ENCODE measurements at regions not wholly inside any gene's neighbourhood (a gene's known extent, or its start where the extent isn't known, plus 50 kb on each side); places are given as distances from the start of the nearest gene placed in this dataset.
"Not testable (repeated sequence)": the region's sequence is repeated elsewhere in the genome, so short reads cannot be mapped to it uniquely, and the experiment has no call there.

DNA sequence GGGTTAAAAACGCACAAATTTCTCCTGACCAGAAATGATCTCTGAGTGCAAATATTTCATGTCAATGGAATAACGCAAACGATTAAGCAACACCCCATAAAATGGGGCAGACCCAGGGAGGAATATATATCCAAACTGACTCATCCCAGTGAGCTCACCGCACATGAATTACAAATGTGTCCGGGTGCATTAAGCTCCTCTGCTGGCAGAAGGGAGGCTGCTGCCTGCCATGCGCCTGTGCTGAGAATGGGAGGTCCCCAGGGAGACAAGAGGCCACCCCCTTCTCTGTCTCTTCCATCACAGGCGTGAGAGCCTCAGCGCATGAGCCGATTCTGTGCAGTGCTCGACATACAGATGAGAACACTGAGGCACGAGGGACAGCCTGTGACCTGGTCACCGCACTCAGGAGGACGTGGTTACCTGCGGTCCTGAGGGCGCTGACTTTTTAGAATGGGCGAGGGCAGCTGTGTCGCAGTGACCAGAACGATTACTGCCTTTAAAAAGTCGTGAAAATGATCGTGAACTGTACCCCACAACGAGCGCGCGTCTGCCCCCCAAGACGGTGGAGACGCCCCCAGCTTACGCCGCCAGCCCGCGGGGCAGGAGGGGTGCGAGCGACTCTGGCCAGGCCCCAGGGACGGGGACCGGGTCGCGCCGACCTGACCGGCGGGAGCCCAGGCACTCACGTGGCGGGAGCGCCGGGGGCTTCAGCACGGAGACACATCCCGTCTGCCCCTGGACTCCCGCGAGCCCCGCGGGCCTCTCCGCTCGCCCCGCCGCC, 188.5 kb downstream of the ADRA2C start:
- H3K27me3 ChIP-seq; intact Hi-C loops (cut with DNase I; ENCODE audit: low total_unique reads); H3K36me3 ChIP-seq (ENCODE audit: low read depth, missing control alignments); H3K4me1 ChIP-seq; H3K9me3 ChIP-seq: not testable (repeated sequence)
- H3K27ac ChIP-seq = peak overlapping the region; percentile 35 to 75
- peak; percentile 55 for DNase-seq
- H3K4me3 ChIP-seq = peak overlapping the region; percentile 66 to 76
- 4 to 7% methylated on average over 23 to 44 of the region's 53 CpGs for WGBS, 2 donors

DNA sequence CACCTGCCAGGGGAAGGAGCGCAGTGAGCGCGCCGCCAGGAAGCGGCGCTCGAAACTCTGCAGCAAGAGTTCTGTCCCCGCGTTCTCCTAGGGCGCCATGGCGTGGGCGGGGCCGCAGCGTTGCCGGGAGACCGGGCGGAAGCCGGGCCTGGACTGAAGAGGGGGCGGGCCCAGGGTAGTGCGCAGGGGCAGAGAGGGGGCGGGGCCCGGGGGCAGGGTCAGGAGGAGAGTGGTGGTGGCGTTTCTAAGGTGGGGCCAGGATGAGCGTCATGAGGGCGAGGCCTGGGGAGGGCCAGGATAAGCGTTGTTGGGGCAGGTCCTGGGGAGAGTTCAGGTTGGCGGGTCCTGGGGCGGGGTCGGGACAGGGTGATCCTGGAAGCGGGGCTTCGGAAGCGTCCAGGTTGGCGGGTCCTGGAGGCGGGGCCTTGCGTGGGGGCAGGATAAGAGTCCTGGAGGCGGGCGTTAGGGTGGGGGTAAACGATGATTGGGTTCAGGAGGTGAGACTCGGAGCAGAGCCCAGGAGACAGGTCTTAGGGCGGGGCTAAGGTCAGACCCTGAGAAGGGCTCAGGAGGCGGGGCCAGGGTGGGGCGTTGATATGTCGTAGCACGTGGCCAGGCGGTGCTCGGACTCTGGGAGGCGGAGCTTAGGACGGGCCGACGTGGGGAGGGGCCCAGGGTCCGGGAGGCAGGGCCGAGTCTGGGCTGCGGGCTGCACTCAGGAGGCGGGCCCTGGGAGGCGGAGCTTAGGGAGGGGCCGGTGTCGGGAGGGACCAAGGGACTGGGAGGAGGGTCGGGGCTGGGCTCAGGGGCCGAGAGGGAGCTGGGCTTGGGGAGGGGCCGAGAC, 189.4 kb downstream of the ADRA2C start:
- H3K4me1 ChIP-seq; H3K9me3 ChIP-seq; H3K27me3 ChIP-seq; H3K36me3 ChIP-seq (ENCODE audit: low read depth, missing control alignments); intact Hi-C loops (cut with DNase I; ENCODE audit: low total_unique reads): not testable (repeated sequence)
- Histone ChIP-seq H3K4me3 (peak overlapping the region; percentile 66 to 76), H3K27ac (peak overlapping the region; percentile 35 to 75)
- DNase-seq = peak; percentile 99
- WGBS, 2 donors = 1% methylated on average over 29 to 52 of the region's 60 CpGs

DNA sequence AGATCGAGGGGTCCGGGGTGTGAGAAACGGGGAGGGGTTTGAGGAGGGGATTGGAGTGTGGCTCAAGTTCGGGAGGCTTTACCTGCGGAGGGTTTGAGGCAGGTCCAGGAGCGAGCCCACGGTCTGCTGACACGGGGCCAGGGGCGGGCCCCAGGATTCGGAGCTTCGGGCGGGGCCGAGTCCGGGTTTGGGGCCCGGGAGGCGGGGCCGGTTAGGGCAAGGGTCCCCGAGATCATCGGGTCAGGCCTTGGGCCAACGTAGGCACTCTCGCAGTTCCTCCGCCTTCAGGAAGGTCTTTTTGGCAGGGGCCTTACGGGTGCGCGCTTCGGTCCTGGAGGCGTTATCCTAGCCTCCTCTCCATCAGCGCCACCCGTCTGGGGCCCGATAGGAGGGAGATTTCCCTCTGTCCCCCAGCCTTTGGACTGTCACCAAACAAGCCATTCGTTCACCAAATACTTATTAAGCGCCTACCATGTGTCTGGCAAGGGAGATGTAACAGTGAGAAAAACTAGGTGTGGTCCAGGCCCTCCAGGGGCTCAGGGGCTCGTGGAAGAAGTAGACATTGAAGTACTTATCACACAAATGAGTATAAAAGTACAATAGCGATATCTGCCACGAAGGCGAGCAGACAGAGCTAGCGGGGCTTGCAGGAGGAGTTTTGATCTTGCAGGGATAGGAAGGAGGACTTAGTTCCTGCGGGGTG, 190.1 kb downstream of the ADRA2C start:
- H3K27me3 ChIP-seq; H3K9me3 ChIP-seq; H3K4me1 ChIP-seq; DNase-seq; intact Hi-C loops (cut with DNase I; ENCODE audit: low total_unique reads); H3K36me3 ChIP-seq (ENCODE audit: low read depth, missing control alignments): not testable (repeated sequence)
- WGBS, 2 donors = 4 to 8% methylated on average over 13 to 38 of the region's 38 CpGs
- Histone ChIP-seq H3K27ac (peak overlapping the region in 1 of 2 donors; percentile 75), H3K4me3 (peak overlapping the region; percentile 66 to 76)

DNA sequence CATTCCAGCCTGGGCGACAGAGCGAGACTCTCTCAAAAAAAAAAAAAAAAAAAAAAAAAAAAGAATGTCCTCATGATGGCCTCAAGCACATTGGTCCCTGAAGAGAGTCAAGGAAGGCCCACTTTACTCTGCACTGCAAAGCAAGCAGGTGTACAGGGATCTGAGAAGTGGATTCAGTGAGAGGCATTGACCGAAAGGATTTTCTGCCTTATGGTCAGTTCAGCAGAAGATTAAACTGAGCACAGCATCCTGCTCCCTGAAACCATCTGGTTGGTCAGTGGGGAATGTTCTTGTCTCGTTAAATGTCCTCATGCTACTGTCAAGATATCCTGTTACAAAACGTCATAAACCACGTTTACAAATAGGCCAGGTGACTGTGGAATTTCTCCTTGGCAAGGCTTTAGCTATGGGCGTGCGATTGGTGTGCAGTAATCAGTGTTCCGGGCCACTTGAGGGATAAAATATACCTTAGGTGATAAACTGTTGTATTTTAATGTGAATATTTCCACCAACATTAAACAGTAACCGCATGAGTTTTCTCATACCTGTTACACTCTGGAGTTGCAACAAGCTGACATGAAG, 195.0 kb downstream of the ADRA2C start:
- H3K36me3 ChIP-seq (ENCODE audit: low read depth, missing control alignments); H3K4me1 ChIP-seq; H3K27me3 ChIP-seq; DNase-seq; H3K4me3 ChIP-seq; H3K9me3 ChIP-seq; intact Hi-C loops (cut with DNase I; ENCODE audit: low total_unique reads); H3K27ac ChIP-seq: not testable (repeated sequence)
- WGBS, 2 donors = 45 to 65% methylated on average over 8 to 10 of the region's 10 CpGs

DNA sequence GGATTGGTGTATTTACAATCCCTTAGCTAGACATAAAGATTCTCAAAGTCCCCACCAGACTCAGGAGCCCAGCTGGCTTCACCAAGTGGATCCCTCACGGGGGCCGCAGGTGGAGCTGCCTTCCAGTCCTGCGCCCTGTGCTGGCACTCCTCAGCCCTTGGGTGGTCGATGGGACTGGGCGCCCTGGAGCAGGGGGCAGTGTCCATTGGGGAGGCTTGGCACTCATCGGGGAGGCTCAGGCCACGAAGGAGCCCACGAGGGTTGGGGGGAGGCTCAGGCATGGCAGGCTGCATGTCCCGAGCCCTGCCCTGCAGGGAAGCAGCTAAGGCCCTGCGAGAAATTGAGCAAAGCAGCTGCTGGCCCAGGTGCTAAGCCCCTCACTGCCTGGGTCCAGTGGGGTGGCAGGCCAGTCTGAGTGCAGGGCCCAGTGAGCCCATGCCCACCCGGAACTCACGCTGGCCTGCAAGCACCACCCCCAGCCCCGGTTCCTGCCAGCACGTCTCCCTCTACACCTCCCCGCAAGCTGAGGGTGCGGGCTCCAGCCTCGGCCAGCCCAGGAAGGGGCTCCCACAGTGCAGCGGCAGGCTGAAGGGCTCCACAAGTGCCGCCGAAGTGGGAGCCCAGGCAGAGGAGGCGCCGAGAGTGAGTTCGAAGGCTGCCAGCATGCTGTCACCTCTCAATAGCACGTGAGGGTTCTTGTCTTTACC, 198.5 kb downstream of the ADRA2C start:
- H3K9me3 ChIP-seq; H3K4me1 ChIP-seq; H3K27ac ChIP-seq; intact Hi-C loops (cut with DNase I; ENCODE audit: low total_unique reads); H3K27me3 ChIP-seq; DNase-seq; H3K36me3 ChIP-seq (ENCODE audit: low read depth, missing control alignments); H3K4me3 ChIP-seq: not testable (repeated sequence)
- WGBS, 2 donors = 67 to 76% methylated on average over 9 to 24 of the region's 24 CpGs

DNA sequence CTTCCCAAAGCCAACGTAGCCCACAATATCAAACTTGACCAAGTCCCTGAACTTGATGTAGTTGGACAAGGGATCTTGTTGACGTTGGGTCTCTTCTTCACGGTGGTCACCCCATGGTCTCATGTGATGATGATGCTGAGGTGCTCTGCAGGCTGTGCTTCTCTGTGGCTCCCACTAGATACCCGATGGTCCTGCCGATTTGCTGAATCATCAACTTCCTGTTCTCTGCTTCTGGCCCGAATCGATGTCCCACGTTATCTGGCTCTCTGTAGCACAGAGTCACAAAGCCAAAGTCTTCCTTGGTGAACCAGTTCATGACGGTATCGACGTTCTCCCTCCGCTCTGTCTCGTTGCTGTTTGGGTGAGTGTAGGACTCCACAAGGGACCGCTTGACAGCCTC, 201.0 kb downstream of the ADRA2C start:
- H3K27ac ChIP-seq; H3K4me1 ChIP-seq; H3K36me3 ChIP-seq (ENCODE audit: low read depth, missing control alignments); intact Hi-C loops (cut with DNase I; ENCODE audit: low total_unique reads); DNase-seq; H3K4me3 ChIP-seq; H3K27me3 ChIP-seq; H3K9me3 ChIP-seq: not testable (repeated sequence)
- WGBS, 2 donors = 64 to 79% methylated on average over 14 of the region's 14 CpGs

DNA sequence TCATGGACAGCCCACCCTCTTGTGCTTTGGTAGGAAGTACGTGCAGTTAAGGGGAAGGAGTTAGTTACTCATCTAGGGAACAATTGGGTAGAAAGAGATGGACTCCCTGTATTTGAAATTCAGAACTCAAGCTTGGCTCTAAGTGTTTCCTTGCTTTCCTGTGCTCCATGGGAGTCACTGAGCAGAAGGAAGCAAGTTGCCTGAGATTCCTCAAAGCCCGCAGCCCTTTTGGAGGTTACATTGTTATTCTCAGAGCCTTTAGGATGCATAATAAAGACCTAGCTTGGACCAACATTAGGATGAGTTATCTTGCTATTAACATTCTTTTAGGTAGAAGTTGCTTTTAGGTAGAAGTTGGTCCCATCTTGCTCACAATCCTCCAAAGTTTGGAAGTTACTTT, 206.4 kb downstream of the ADRA2C start:
- H3K4me3 ChIP-seq; H3K27ac ChIP-seq; H3K27me3 ChIP-seq; intact Hi-C loops (cut with DNase I; ENCODE audit: low total_unique reads); H3K9me3 ChIP-seq; H3K4me1 ChIP-seq; H3K36me3 ChIP-seq (ENCODE audit: low read depth, missing control alignments); DNase-seq: not testable (repeated sequence)
- WGBS, 2 donors = 28 to 45% methylated on average over 2 of the region's 2 CpGs

DNA sequence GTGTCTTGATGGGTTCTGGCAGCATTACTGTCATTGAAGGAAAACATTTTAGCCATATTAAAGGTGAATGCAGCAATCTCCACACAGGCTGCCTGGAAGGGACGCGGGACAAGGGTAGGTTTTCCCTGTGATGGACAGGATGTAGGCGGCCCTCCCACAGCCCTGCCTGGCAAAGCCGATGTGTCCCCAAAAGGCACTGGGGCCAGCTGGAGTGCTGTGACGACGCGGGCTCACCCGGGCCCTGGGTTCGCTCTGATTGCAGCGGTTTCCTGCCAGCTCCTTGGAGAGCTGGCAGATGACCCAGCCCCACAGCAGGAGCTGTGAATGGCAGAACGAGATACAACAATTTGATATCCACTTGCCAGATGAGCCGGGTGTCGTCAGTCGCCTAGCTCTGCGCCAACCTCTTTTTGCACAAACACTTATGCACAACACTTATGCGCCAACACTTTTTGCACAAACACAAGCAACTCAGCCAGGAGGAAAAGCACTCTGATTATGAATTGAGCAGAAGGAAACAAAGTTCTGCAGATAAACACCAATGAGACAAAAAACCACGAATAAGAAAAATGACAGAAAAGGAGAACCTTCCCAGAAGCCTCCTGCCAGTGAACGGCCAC, 207.5 kb downstream of the ADRA2C start:
- H3K27ac ChIP-seq; DNase-seq; H3K27me3 ChIP-seq; H3K9me3 ChIP-seq; H3K4me3 ChIP-seq; H3K4me1 ChIP-seq; H3K36me3 ChIP-seq (ENCODE audit: low read depth, missing control alignments); intact Hi-C loops (cut with DNase I; ENCODE audit: low total_unique reads): not testable (repeated sequence)
- WGBS, 2 donors = 56 to 60% methylated on average over 7 to 18 of the region's 18 CpGs

DNA sequence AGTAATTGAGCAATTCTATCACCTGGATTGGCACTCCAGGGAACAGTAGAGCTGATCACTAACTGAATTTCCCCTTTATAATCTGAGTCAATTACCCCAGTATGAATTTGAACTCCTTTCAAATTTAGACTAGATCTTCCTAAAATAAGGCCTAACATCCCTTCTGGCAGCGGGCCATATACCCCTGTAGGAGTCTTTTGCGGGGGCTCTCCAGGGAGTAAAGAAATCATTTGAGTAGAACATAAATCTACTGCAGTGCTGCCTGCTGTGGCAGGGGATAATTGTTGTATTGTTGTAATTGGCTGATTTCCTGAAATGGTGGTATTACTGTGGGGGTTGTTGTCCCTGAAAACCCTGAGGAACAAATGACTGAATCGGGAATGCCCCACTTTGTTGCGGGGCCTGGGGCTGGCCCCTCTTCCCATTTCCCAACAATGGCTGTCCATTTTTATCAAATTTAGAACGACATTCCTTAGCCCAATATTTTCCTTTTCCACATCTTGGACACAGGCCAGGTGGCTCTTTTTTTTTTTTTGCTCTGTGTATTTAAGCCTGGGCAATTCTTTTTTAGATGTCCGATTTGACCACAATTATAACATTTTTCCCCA, 217.4 kb downstream of the ADRA2C start:
- H3K27me3 ChIP-seq; H3K9me3 ChIP-seq; intact Hi-C loops (cut with DNase I; ENCODE audit: low total_unique reads); H3K4me3 ChIP-seq; H3K27ac ChIP-seq; DNase-seq; H3K4me1 ChIP-seq; H3K36me3 ChIP-seq (ENCODE audit: low read depth, missing control alignments): not testable (repeated sequence)
- WGBS, 2 donors = 15 to 19% methylated on average over 6 of the region's 6 CpGs
